HFFc6 (cell line): ENCODE measurements at regions not wholly inside any gene's neighbourhood (a gene's known extent, or its start where the extent isn't known, plus 50 kb on each side); places are given as distances from the start of the nearest gene placed in this dataset.
"Not testable (repeated sequence)": the region's sequence is repeated elsewhere in the genome, so short reads cannot be mapped to it uniquely, and the experiment has no call there.

Experiments used
- DNase-seq: peaks from one replicate; pipeline ENCODE4 v3.0.0-alpha.2; 2018
- H3K27ac Mint-ChIP-seq: 2 replicates; pipeline ENCODE4 v1.8.0; 2020; ENCODE audit warnings: mild to moderate bottlenecking, mixed read lengths
- H3K27me3 Mint-ChIP-seq: 2 replicates; pipeline ENCODE4 v1.8.0; 2021; ENCODE audit warnings: mild to moderate bottlenecking, moderate library complexity, mixed read lengths; ENCODE audit not compliant: insufficient read depth
- H3K36me3 Mint-ChIP-seq: 2 replicates; pipeline ENCODE4 v1.8.0; 2021; ENCODE audit warnings: low read depth, mixed read lengths
- H3K4me1 Mint-ChIP-seq: 2 replicates; pipeline ENCODE4 v1.8.0; 2020; ENCODE audit warnings: low read depth, mixed read lengths
- H3K4me3 Mint-ChIP-seq: 2 replicates; pipeline ENCODE4 v1.8.0; 2020; ENCODE audit warnings: mild to moderate bottlenecking, moderate library complexity, mixed read lengths
- H3K9me3 Mint-ChIP-seq: 2 replicates; pipeline ENCODE4 v1.8.0; 2020; ENCODE audit warnings: mild to moderate bottlenecking, mixed read lengths
- CTCF ChIP-seq: fragments of 200-600 bp; sonication (generic); IDR thresholded peaks from 2 replicates; pipeline ENCODE4 v1.5.0; 2021; ENCODE audit warnings: antibody characterized with exemption, mild to moderate bottlenecking

GRCh38 chr2:16420421-16420820, 245.2 kb downstream of the CYRIA start:
- no peak overlapping the region for H3K4me3 Mint-ChIP-seq
- peaks cover 66% of the 10 kb centered on the region for H3K9me3 Mint-ChIP-seq
- no peaks in the 10 kb centered on the region for H3K4me1 Mint-ChIP-seq
- no peak for DNase-seq
- no peak for TF ChIP-seq CTCF
- H3K27me3 Mint-ChIP-seq: peaks cover 1% of the 10 kb centered on the region; the same call in 1 of the 2 replicates
- H3K36me3 Mint-ChIP-seq: peaks cover 1% of the 10 kb centered on the region; the same call in 1 of the 2 replicates
- no peak overlapping the region for H3K27ac Mint-ChIP-seq

GRCh38 chr2:16417726-16418125, 247.9 kb downstream of the CYRIA start:
- Mint-ChIP-seq H3K27ac (no peak overlapping the region), H3K27me3 (no peaks in the 10 kb centered on the region), H3K4me1 (no peaks in the 10 kb centered on the region), H3K9me3 (peaks cover 65% of the 10 kb centered on the region), H3K4me3 (no peak overlapping the region), H3K36me3 (peaks cover 3% of the 10 kb centered on the region; the same call in 1 of the 2 replicates)
- no peak for DNase-seq
- no peak for TF ChIP-seq CTCF

DNA sequence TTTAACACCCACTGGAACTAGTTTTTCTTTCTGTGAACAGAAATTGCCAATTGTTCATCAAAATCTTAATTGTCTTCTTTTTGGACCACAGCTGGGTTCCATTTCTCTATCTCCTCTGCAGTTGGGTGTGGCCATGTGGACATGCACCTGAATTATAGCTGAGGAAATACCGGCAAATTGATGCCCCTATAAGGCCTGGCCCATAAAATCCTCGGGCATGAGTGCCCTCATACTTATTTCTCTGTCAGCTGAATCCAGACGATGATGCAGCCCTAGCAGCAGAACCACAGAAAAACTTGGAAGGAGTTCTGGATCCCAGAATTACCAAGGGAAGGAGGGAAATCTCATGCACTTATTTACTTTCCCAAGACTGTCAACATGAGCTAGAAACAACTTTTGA, 249.0 kb downstream of the CYRIA start:
- H3K4me1 Mint-ChIP-seq: no peaks in the 10 kb centered on the region
- DNase-seq: no peak
- H3K27ac Mint-ChIP-seq: no peak overlapping the region
- no peak for TF ChIP-seq CTCF
- H3K36me3 Mint-ChIP-seq: peaks cover 3% of the 10 kb centered on the region; the same call in 1 of the 2 replicates
- no peaks in the 10 kb centered on the region for H3K27me3 Mint-ChIP-seq
- peaks cover 65% of the 10 kb centered on the region for H3K9me3 Mint-ChIP-seq
- no peak overlapping the region for H3K4me3 Mint-ChIP-seq

DNA sequence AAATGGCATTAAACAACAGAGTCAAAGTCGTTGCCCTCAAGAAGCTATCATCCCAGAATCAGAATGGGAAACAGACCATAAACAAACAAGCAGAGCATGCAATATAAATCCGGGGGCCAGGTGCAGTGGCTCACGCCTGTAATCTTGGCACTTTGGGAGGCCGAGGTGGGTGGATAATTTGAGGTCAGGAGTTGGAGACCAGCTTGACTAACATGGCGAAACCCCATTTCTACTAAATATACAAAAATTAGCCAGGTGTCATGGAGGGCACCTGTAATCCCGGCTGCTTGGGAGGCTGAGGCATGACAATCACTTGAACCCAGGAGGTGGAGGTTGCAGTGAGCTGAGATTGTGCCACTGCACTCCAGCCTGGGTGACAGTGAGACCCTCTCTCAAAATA, 249.8 kb downstream of the CYRIA start:
- not testable (repeated sequence) for H3K36me3 Mint-ChIP-seq, DNase-seq, H3K4me3 Mint-ChIP-seq, H3K27me3 Mint-ChIP-seq, H3K27ac Mint-ChIP-seq, H3K4me1 Mint-ChIP-seq
- peaks cover 71% of the 10 kb centered on the region for H3K9me3 Mint-ChIP-seq

DNA sequence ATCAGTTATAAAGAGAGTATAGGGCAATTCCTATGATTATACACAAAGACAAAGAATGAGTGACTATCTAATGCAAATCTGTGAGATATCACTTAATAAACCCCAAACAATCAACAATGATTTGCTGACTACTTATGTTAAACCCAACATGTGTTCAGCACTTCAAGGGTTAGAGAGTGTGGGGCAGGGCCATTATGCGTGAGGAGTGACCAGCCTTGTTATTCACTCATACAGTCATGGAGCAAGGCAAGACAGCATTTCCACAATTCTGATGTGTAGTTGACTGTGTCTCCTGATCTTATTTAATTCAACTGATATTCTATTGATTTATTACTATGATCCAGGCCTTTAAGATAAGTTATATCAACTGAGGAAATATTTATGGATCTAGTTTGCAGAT, 251.7 kb downstream of the CYRIA start:
- H3K27me3 Mint-ChIP-seq: no peaks in the 10 kb centered on the region
- peaks cover 69% of the 10 kb centered on the region for H3K9me3 Mint-ChIP-seq
- peaks cover 8% of the 10 kb centered on the region; the same call in 1 of the 2 replicates for H3K36me3 Mint-ChIP-seq
- no peak for TF ChIP-seq CTCF
- no peak for DNase-seq
- no peak overlapping the region for H3K27ac Mint-ChIP-seq
- H3K4me3 Mint-ChIP-seq: no peak overlapping the region
- no peaks in the 10 kb centered on the region for H3K4me1 Mint-ChIP-seq

DNA sequence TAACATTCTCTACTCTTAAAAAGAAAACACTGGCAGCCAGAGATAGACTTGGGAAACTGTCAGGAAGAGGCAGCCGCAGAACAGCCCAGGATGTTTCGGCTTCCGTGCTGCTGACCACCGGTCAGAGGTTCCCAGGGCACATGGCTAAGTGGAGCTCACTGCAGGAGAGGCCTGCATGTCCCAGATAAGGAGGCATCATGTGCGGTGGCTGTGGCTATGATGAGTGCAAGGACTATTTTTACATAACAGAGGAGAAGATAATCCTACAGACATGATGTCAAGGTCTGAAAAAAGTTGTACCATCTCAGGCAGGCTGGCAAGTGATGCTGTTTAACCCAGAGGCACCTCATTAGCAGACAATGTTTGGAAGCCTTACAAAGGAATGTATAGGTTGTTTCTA, 252.3 kb downstream of the CYRIA start:
- Mint-ChIP-seq H3K4me1 (no peaks in the 10 kb centered on the region), H3K4me3 (no peak overlapping the region), H3K27me3 (no peaks in the 10 kb centered on the region), H3K27ac (no peak overlapping the region), H3K36me3 (peaks cover 8% of the 10 kb centered on the region; the same call in 1 of the 2 replicates), H3K9me3 (peaks cover 67% of the 10 kb centered on the region)
- TF ChIP-seq CTCF: no peak
- no peak for DNase-seq
